Panc1 (cell line): ENCODE measurements at regions not wholly inside any gene's neighbourhood (a gene's known extent, or its start where the extent isn't known, plus 50 kb on each side); places are given as distances from the start of the nearest gene placed in this dataset.

ENCODE experiments used
- ATAC-seq: fragments of 200-7000 bp; cut with Tn5 transposase; 2 replicates; pipeline ENCODE4 v1.9.1; 2020; ENCODE audit warnings: mild to moderate bottlenecking, moderate library complexity
- BruUV-seq: library from RNA; stranded (reverse); fragments of 400-500 nt; replicated peaks from 2 replicates; lab custom pipeline; 2021; lab: Mats Ljungman, UMichigan
- CTCF ChIA-PET: fragments of 300-600 bp; sonication (Branson Sonifier 250); formaldehyde crosslinking; loops from one replicate; lab custom pipeline; 2022; ENCODE audit warnings: antibody characterized with exemption; lab: Charles Lee
- POLR2A ChIA-PET: fragments of 300-600 bp; sonication (Branson Sonifier 250); formaldehyde crosslinking; loops from one replicate; lab custom pipeline; 2022; ENCODE audit warnings: antibody characterized with exemption; lab: Charles Lee
- DNase-seq: peaks from one replicate; pipeline ENCODE4 v3.0.0-alpha.2; 2010; ENCODE audit warnings: low read depth, low spot score
- H3K27ac ChIP-seq: 2 replicates; pipeline ENCODE4 v1.5.1; 2011; ENCODE audit warnings: mild to moderate bottlenecking, low read length, inconsistent platforms
- H3K27me3 ChIP-seq: fragments of 200-500 bp; sonication (Bioruptor generic); 2 replicates; pipeline ENCODE4 v1.6.0; 2014; ENCODE audit warnings: low read length, inconsistent platforms; ENCODE audit not compliant: control insufficient read depth, insufficient read depth
- H3K36me3 ChIP-seq: fragments of 200-500 bp; sonication (Bioruptor generic); 2 replicates; pipeline ENCODE4 v1.5.1; 2014; ENCODE audit warnings: inconsistent platforms, mild to moderate bottlenecking, low read length, moderate library complexity; ENCODE audit not compliant: control insufficient read depth, insufficient read depth
- H3K4me1 ChIP-seq: 2 replicates; pipeline ENCODE4 v1.5.1; 2011; ENCODE audit warnings: inconsistent platforms, mild to moderate bottlenecking, low read length, moderate library complexity; ENCODE audit not compliant: control insufficient read depth, insufficient read depth
- H3K4me3 ChIP-seq, 2 experiments: 2 replicates each; pipeline ENCODE4 v1.5.1; 2011 to 2012; ENCODE audit warnings: low read depth in 2 of 2, low read length in 2 of 2, mild to moderate bottlenecking in 2 of 2, inconsistent platforms in 1 of 2, moderate library complexity in 1 of 2
- H3K9me3 ChIP-seq: fragments of 200-500 bp; sonication (Bioruptor generic); 2 replicates; pipeline ENCODE4 v1.5.1; 2014; ENCODE audit warnings: low read depth, mild to moderate bottlenecking, inconsistent platforms, low read length, moderate library complexity; ENCODE audit not compliant: control insufficient read depth, insufficient read depth
- CTCF ChIP-seq: fragments of 450-650 bp; IDR thresholded peaks from 2 replicates; pipeline ENCODE4 v1.5.1; 2017; ENCODE audit warnings: mild to moderate bottlenecking
- POLR2AphosphoS5 ChIP-seq: IDR thresholded peaks from 2 replicates; pipeline ENCODE4 v1.6.1; 2012; ENCODE audit warnings: mild to moderate bottlenecking, low read depth, low read length, moderate library complexity
- REST ChIP-seq, 2 experiments: IDR thresholded peaks; 2 replicates each; pipeline ENCODE4 v1.6.1; 2011 to 2012; ENCODE audit warnings: low read depth in 2 of 2, control low read depth in 1 of 2, low read length in 1 of 2, mild to moderate bottlenecking in 1 of 2, moderate library complexity in 1 of 2; ENCODE audit not compliant: insufficient read depth in 1 of 2
- SIN3A ChIP-seq: IDR thresholded peaks from 2 replicates; pipeline ENCODE4 v1.6.1; 2012; ENCODE audit warnings: low read depth, mild to moderate bottlenecking, low read length, moderate library complexity, borderline replicate concordance; ENCODE audit not compliant: insufficient read depth
- TCF7L2 ChIP-seq: IDR thresholded peaks from 2 replicates; pipeline ENCODE4 v1.6.1; 2011; ENCODE audit warnings: mild to moderate bottlenecking, low read depth, low read length, inconsistent platforms
- in situ Hi-C: cut with HindIII; loops from 2 replicates; pipeline ENCODE4 v1.10.0; 2016; ENCODE audit warnings: low sequenced_read_pairs, low pct_unique_long_range_greater_than_20kb
- intact Hi-C: fragments of 100-400 bp; cut with micrococcal nuclease; formaldehyde crosslinking; loops from one replicate; pipeline ENCODE4 v1.10.0; 2022; ENCODE audit not compliant: unreplicated experiment

- H3K4me3 ChIP-seq = no peak overlapping the region
- CTCF ChIA-PET = no interaction called here
- POLR2A ChIA-PET = no interaction called here
- in situ Hi-C loops = no loop called here
- H3K27me3 ChIP-seq = no peaks in the 10 kb centered on the region
- intact Hi-C loops = no loop called here
- H3K36me3 ChIP-seq = no peaks in the 10 kb centered on the region
- BruUV-seq = no TSS peak
- H3K27ac ChIP-seq = no peak overlapping the region
- TF ChIP-seq SIN3A (no peak), REST (IDR thresholded peaks at IDR 0.05; ENCODE audit: insufficient read depth in 1 of 2, low read depth in 2 of 2, low read length in 1 of 2) (no peak), TCF7L2 (no peak), POLR2AphosphoS5 (no peak), CTCF (no peak)
- no peak for DNase-seq
- H3K4me1 ChIP-seq = no peaks in the 10 kb centered on the region
- ATAC-seq = no peak
- no peaks in the 10 kb centered on the region for H3K9me3 ChIP-seq
Observed at GRCh38 chr18:41768467-41768866, 186.6 kb upstream of the PIK3C3 start.

GRCh38 chr18:41767960-41768359 is 187.1 kb upstream of the PIK3C3 start:
- TF ChIP-seq CTCF = no peak
- TF ChIP-seq SIN3A = no peak
- TF ChIP-seq REST (IDR thresholded peaks at IDR 0.05; ENCODE audit: insufficient read depth in 1 of 2, low read depth in 2 of 2, low read length in 1 of 2) = no peak
- no peak for TF ChIP-seq POLR2AphosphoS5
- no peak for TF ChIP-seq TCF7L2
- POLR2A ChIA-PET = no interaction called here
- Histone ChIP-seq H3K4me3 (no peak overlapping the region), H3K4me1 (no peaks in the 10 kb centered on the region), H3K27me3 (no peaks in the 10 kb centered on the region), H3K27ac (no peak overlapping the region), H3K9me3 (no peaks in the 10 kb centered on the region), H3K36me3 (no peaks in the 10 kb centered on the region)
- CTCF ChIA-PET = no interaction called here
- no peak for DNase-seq
- BruUV-seq = no TSS peak
- intact Hi-C loops = no loop called here
- in situ Hi-C loops = no loop called here
- no peak for ATAC-seq
